CD4-positive, alpha-beta T cell (primary cell): ENCODE measurements at regions not wholly inside any gene's neighbourhood (a gene's known extent, or its start where the extent isn't known, plus 50 kb on each side); places are given as distances from the start of the nearest gene placed in this dataset.

Experiments
- ATAC-seq: fragments of 200-7000 bp; cut with Tn5 transposase; one replicate; pipeline ENCODE4 v1.10.0; 2022; ENCODE audit warnings: mild to moderate bottlenecking; ENCODE audit not compliant: poor library complexity
- CTCF ChIA-PET: fragments of 350-600 bp; sonication (Branson Sonifier 250); formaldehyde crosslinking; loops from one replicate; lab custom pipeline; 2021; ENCODE audit warnings: antibody characterized with exemption, inconsistent platforms; lab: Charles Lee
- POLR2A ChIA-PET: fragments of 350-600 bp; sonication (Branson Sonifier 250); formaldehyde crosslinking; loops from one replicate; lab custom pipeline; 2021; ENCODE audit warnings: antibody characterized with exemption, inconsistent platforms; lab: Charles Lee
- DNase-seq, 14 experiments: peaks; one replicate each; pipeline ENCODE4 v3.0.0-alpha.2; 2013 to 2020; ENCODE audit warnings: mixed read lengths in 2 of 14
- H3K27ac ChIP-seq, 2 donors: one replicate each; pipeline versions ENCODE4 v1.5.1 to v1.7.0; 2013; ENCODE audit warnings: low read length in 2 of 2, low read depth in 1 of 2, mild to moderate bottlenecking in 1 of 2
- H3K27me3 ChIP-seq, 2 experiments: 1 replicate in 1 of 2; 2 replicates in 1 of 2; pipeline versions ENCODE4 v1.6.1 to v1.7.0; 2013; ENCODE audit warnings: low read length in 2 of 2, control low read depth in 1 of 2, mild to moderate bottlenecking in 1 of 2, moderate library complexity in 1 of 2; ENCODE audit not compliant: insufficient read depth in 2 of 2, control insufficient read depth in 1 of 2
- H3K36me3 ChIP-seq: one replicate; pipeline ENCODE4 v1.6.1; 2013; ENCODE audit warnings: low read length, control low read depth; ENCODE audit not compliant: insufficient read depth
- H3K4me1 ChIP-seq: one replicate; pipeline ENCODE4 v1.6.1; 2013; ENCODE audit warnings: low read length, control low read depth; ENCODE audit not compliant: insufficient read depth
- H3K4me3 ChIP-seq: one replicate; pipeline ENCODE4 v1.5.1; 2013; ENCODE audit warnings: mild to moderate bottlenecking, low read length, moderate library complexity
- H3K9me3 ChIP-seq, 2 experiments: 1 replicate in 1 of 2; 2 replicates in 1 of 2; pipeline versions ENCODE4 v1.6.1 to v1.7.0; 2013; ENCODE audit warnings: low read length in 2 of 2, mild to moderate bottlenecking in 2 of 2, control low read depth in 1 of 2, moderate library complexity in 1 of 2; ENCODE audit not compliant: control insufficient read depth in 1 of 2, insufficient read depth in 1 of 2
- H3K27ac Mint-ChIP-seq: one replicate; pipeline ENCODE4 v1.8.0; 2020; ENCODE audit warnings: mixed read lengths
- H3K27me3 Mint-ChIP-seq: one replicate; pipeline ENCODE4 v1.8.0; 2021; ENCODE audit warnings: mixed read lengths
- H3K36me3 Mint-ChIP-seq: one replicate; pipeline ENCODE4 v1.8.0; 2021; ENCODE audit warnings: low read depth, mixed read lengths
- H3K4me1 Mint-ChIP-seq: one replicate; pipeline ENCODE4 v1.8.0; 2021; ENCODE audit warnings: low read depth, mixed read lengths
- H3K4me3 Mint-ChIP-seq: one replicate; pipeline ENCODE4 v1.8.0; 2020; ENCODE audit warnings: mild to moderate bottlenecking, mixed read lengths
- H3K9me3 Mint-ChIP-seq: one replicate; pipeline ENCODE4 v1.8.0; 2020; ENCODE audit warnings: mixed read lengths
- CTCF ChIP-seq: fragments of 200-600 bp; IDR thresholded peaks from one replicate; pipeline ENCODE4 v1.8.0; 2022; ENCODE audit warnings: antibody characterized with exemption, mild to moderate bottlenecking
- intact Hi-C, 2 experiments: fragments of 100-400 bp; cut with DNase I in 1 of 2; cut with micrococcal nuclease in 1 of 2; formaldehyde crosslinking; loops; one replicate each; pipeline versions ENCODE4 v1.15.1 to v1.9.0; 2023 to 2025; cut with DNase I, micrococcal nuclease

DNA sequence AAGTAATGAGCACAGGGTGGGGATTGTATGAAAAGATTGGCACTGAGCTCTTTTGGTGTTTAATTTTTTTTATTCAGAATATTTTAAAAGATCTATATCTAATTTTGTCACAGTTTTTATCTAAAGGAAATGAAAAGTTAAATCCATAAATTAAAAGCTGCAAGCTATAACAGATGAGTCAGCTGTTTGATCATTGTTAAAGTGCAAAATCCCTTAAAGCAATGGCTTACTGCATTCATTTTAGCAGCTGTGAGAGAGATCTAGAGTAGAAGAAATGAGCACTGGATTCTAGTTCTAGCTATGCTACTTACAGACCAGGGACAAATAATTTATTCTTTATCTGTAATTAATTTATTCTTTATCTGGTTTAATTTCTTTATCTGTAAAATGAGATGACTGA is 245.9 kb downstream of the CD109 start:
- Mint-ChIP-seq H3K4me1 (no peaks in the 10 kb centered on the region), H3K36me3 (no peaks in the 10 kb centered on the region), H3K4me3 (no peak overlapping the region), H3K27me3 (no peaks in the 10 kb centered on the region), H3K27ac (no peak overlapping the region), H3K9me3 (peaks cover 7% of the 10 kb centered on the region)
- ATAC-seq (no peak), DNase-seq (no peak)
- Histone ChIP-seq H3K27me3 (no peaks in the 10 kb centered on the region), H3K27ac (no peak overlapping the region), H3K4me1 (no peaks in the 10 kb centered on the region), H3K36me3 (no peaks in the 10 kb centered on the region), H3K9me3 (peaks cover 0 to 5% of the 10 kb centered on the region in 2 experiments), H3K4me3 (no peak overlapping the region)
- ChIA-PET POLR2A (no interaction called here), CTCF (no interaction called here)
- intact Hi-C loops, result no loop called here
- TF ChIP-seq CTCF, result no peak

GRCh38 chr6:73937805-73938204 is 241.8 kb downstream of the CD109 start:
- Mint-ChIP-seq H3K4me3 (no peak overlapping the region), H3K4me1 (no peaks in the 10 kb centered on the region), H3K27ac (no peak overlapping the region), H3K36me3 (no peaks in the 10 kb centered on the region), H3K9me3 (peaks cover 5% of the 10 kb centered on the region), H3K27me3 (peaks cover 4% of the 10 kb centered on the region)
- ChIA-PET CTCF (no interaction called here), POLR2A (no interaction called here)
- ATAC-seq, result no peak
- Histone ChIP-seq H3K4me1 (no peaks in the 10 kb centered on the region), H3K27me3 (no peaks in the 10 kb centered on the region), H3K36me3 (no peaks in the 10 kb centered on the region), H3K4me3 (no peak overlapping the region), H3K27ac (no peak overlapping the region), H3K9me3 (peaks cover 4 to 5% of the 10 kb centered on the region in 2 experiments)
- intact Hi-C loops, result no loop called here
- TF ChIP-seq CTCF, result no peak
- DNase-seq, result no peak

DNA sequence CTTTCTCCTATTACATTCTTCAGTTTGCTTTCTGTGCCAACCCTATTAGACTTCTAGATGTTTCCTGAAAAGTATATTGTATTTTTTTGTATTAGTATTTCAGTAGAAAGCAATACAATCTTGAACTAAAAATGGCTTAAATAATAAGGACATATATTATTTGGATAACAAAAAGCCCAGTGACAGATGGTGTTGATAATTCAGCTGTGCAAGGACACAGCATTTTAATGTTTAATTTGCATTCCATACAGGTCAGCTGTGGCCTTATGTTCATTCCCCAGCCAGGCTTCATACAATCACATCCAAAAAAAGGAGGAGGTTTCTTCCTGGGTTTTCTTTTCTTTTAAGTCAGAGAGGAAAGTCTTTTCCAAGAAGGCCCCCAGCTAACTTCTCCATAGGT is 236.9 kb downstream of the CD109 start:
- Histone ChIP-seq H3K4me3 (no peak overlapping the region), H3K36me3 (no peaks in the 10 kb centered on the region), H3K27me3 (no peaks in the 10 kb centered on the region), H3K9me3 (peaks cover 0 to 10% of the 10 kb centered on the region in 2 experiments), H3K4me1 (no peaks in the 10 kb centered on the region), H3K27ac (no peak overlapping the region)
- H3K4me1 Mint-ChIP-seq, result no peaks in the 10 kb centered on the region
- ATAC-seq, result no peak
- ChIA-PET POLR2A (no interaction called here), CTCF (no interaction called here)
- peaks cover 4% of the 10 kb centered on the region for H3K27me3 Mint-ChIP-seq
- H3K9me3 Mint-ChIP-seq, result peaks cover 11% of the 10 kb centered on the region
- no peak overlapping the region for H3K27ac Mint-ChIP-seq
- H3K4me3 Mint-ChIP-seq, result no peak overlapping the region
- intact Hi-C loops, result no loop called here
- no peak for DNase-seq
- H3K36me3 Mint-ChIP-seq, result no peaks in the 10 kb centered on the region
- TF ChIP-seq CTCF, result no peak
